Uterus (tissue), 3 donors: ENCODE measurements at regions not wholly inside any gene's neighbourhood (a gene's known extent, or its start where the extent isn't known, plus 50 kb on each side); places are given as distances from the start of the nearest gene placed in this dataset.

Experiments used
- DNase-seq, 2 donors: peaks; one replicate each; pipeline ENCODE4 v3.0.0-alpha.2; 2019 to 2020
- H3K27ac ChIP-seq, 2 donors: fragments of 200-600 bp; sonication (generic); 1 replicate in 1 of 2; 2 replicates in 1 of 2; pipeline ENCODE4 v1.5.1; 2016 to 2018
- H3K27me3 ChIP-seq, 2 donors: fragments of 200-600 bp; sonication (generic); one replicate each; pipeline ENCODE4 v1.5.1; 2018 to 2019; ENCODE audit warnings: control low read depth in 1 of 2
- H3K36me3 ChIP-seq, 2 donors: fragments of 200-600 bp; sonication (generic); one replicate each; pipeline ENCODE4 v1.5.1; 2019; ENCODE audit warnings: control low read depth in 1 of 2
- H3K4me1 ChIP-seq, 2 donors: fragments of 200-600 bp; sonication (generic); one replicate each; pipeline ENCODE4 v1.5.1; 2018 to 2019; ENCODE audit warnings: control low read depth in 1 of 2
- H3K4me3 ChIP-seq, 2 donors: fragments of 200-600 bp; sonication (generic); 1 replicate in 1 of 2; 2 replicates in 1 of 2; pipeline ENCODE4 v1.5.1; 2018 to 2019; ENCODE audit warnings: mild to moderate bottlenecking in 1 of 2
- H3K9me3 ChIP-seq, 2 donors: fragments of 200-600 bp; sonication (generic); one replicate each; pipeline ENCODE4 v1.5.1; 2019; ENCODE audit warnings: control low read depth in 1 of 2
- CTCF ChIP-seq, 4 experiments: fragments of 200-600 bp in 2 of 4; fragments of 450-650 bp in 2 of 4; sonication (generic) in 2 of 4; IDR thresholded peaks; one replicate each; pipeline ENCODE4 v1.5.1; 2016 to 2019; ENCODE audit warnings: antibody characterized with exemption in 4 of 4, mild to moderate bottlenecking in 2 of 4, moderate library complexity in 1 of 4
- POLR2A ChIP-seq, 2 donors: fragments of 450-650 bp; IDR thresholded peaks; one replicate each; pipeline ENCODE4 v1.6.1; 2016; ENCODE audit warnings: antibody characterized with exemption in 2 of 2, mild to moderate bottlenecking in 1 of 2, moderate library complexity in 1 of 2
- intact Hi-C: fragments of 100-400 bp; cut with DNase I; formaldehyde crosslinking; loops from one replicate; pipeline ENCODE4 v1.15.1; 2023; ENCODE audit warnings: low total_unique reads
- donor health status: DM: yes; HTN: yes; CAD: no.

DNA sequence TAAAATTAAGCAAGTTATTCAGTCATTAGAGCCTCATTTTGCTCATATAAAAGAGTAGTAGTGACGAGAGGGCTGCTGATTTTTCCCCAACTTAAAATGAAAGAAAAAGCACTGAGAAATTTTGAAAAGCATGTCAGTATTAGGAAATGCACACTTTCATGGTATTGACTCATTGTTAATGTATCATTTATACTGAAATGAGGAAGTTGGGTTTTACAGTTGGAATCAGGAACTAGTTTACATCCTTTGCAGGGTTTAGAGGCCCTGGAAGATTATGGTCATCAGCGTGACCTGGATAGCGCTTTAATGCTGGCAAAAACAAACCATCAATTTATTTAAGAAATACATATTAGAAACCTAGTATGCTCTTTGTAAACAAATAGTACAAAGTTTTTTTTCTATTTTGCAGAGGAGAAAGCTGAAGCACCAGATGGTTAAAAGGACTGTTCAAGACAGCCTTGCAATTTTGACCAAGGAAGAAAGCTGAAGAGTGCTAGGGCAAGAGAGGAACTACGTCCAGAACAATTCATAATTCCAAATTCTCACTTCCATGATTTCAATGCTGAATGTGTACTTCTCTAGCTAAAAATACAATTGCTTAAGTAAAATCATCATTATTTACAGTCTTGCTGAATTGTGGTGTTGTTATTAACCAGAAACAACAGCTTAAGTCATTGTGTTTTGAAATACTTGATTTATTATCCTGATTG lies 94.8 kb upstream of the SGIP1 start:
- Histone ChIP-seq H3K36me3 (no peaks in the 10 kb centered on the region), H3K9me3 (no peaks in the 10 kb centered on the region), H3K4me1 (no peaks in the 10 kb centered on the region), H3K27ac (no peak overlapping the region), H3K27me3 (no peaks in the 10 kb centered on the region), H3K4me3 (no peak overlapping the region)
- intact Hi-C loops, result no loop called here
- no peak for DNase-seq
- no peak for TF ChIP-seq POLR2A (IDR thresholded peaks at IDR 0.05)
- no peak for TF ChIP-seq CTCF (IDR thresholded peaks at IDR 0.05)

GRCh38 chr1:66443793-66444192 lies 90.2 kb upstream of the SGIP1 start:
- DNase-seq, result no peak
- H3K9me3 ChIP-seq, result no peaks in the 10 kb centered on the region
- intact Hi-C loops, result no loop called here
- TF ChIP-seq POLR2A (IDR thresholded peaks at IDR 0.05), result no peak
- TF ChIP-seq CTCF (IDR thresholded peaks at IDR 0.05), result no peak
- H3K4me3 ChIP-seq, result no peak overlapping the region
- no peak overlapping the region for H3K27ac ChIP-seq
- no peaks in the 10 kb centered on the region for H3K4me1 ChIP-seq
- no peaks in the 10 kb centered on the region for H3K36me3 ChIP-seq
- H3K27me3 ChIP-seq, result no peaks in the 10 kb centered on the region

GRCh38 chr1:66444438-66445265 lies 89.3 kb upstream of the SGIP1 start:
- no peak overlapping the region for H3K27ac ChIP-seq
- no peak for TF ChIP-seq POLR2A (IDR thresholded peaks at IDR 0.05)
- no peak for TF ChIP-seq CTCF (IDR thresholded peaks at IDR 0.05)
- H3K27me3 ChIP-seq, result no peaks in the 10 kb centered on the region
- intact Hi-C loops, result loop anchor here (5.0 kb wide), 1 partner anchor 187 kb away; no protein-coding TSS in a partner anchor
- DNase-seq, result no peak
- H3K4me1 ChIP-seq, result no peaks in the 10 kb centered on the region
- H3K4me3 ChIP-seq, result no peak overlapping the region
- H3K36me3 ChIP-seq, result no peaks in the 10 kb centered on the region
- no peaks in the 10 kb centered on the region for H3K9me3 ChIP-seq

DNA sequence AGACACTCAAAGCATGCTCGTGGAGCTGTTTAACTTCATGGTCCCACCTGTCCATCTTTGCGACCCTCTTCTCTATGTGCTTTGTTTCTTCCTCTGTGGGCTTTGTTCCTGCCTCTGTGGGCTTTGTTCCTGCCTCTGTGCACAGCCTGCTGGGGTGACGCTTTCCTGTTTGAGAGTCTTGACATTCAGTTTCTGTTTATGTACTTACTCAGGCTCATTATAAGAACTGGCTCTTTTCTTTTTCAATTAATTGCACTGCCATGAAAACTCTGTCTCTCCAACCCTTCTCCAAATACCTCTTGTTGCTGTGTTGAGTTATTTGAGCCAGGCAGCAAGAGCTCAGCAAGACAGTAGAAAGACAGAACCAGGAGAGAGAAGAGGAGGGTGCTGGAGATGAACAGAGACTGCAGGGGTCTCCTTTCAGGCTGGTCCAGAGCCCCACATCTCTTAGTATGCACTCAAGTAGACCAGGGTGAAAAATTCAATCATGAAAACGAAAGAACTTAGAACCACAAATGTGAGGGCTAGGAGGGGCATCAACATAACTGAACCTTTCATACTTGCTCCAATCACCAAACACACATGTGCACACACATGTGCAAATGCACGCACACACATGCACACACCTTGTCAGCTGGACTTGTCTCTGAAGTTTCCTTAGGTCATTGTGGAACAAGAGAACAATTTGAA lies 88.3 kb upstream of the SGIP1 start:
- TF ChIP-seq POLR2A (IDR thresholded peaks at IDR 0.05) (no peak), CTCF (IDR thresholded peaks at IDR 0.05) (no peak)
- DNase-seq, result no peak

More for the DNA sequence above, 88.3 kb upstream of the SGIP1 start:
- Histone ChIP-seq H3K36me3 (no peaks in the 10 kb centered on the region), H3K27ac (no peak overlapping the region), H3K27me3 (no peaks in the 10 kb centered on the region), H3K9me3 (no peaks in the 10 kb centered on the region), H3K4me3 (no peak overlapping the region), H3K4me1 (no peaks in the 10 kb centered on the region)
- intact Hi-C loops, result loop anchor here (5.0 kb wide), 1 partner anchor 188 kb away; no protein-coding TSS in a partner anchor
